IPS DF 6.9 (cell line): ENCODE measurements at regions not wholly inside any gene's neighbourhood (a gene's known extent, or its start where the extent isn't known, plus 50 kb on each side); places are given as distances from the start of the nearest gene placed in this dataset.

Source experiments
- DNase-seq: peaks from one replicate; pipeline ENCODE4 v3.0.0-alpha.2; 2013; ENCODE audit warnings: low read depth, low spot score
- H3K27ac ChIP-seq: one replicate; pipeline ENCODE4 v1.5.1; 2013; ENCODE audit warnings: low read length, control low read depth
- H3K27me3 ChIP-seq: 2 replicates; pipeline ENCODE4 v1.6.1; 2013; ENCODE audit warnings: mild to moderate bottlenecking, low read length; ENCODE audit not compliant: control insufficient read depth, insufficient read depth
- H3K36me3 ChIP-seq: 2 replicates; pipeline ENCODE4 v1.6.1; 2013; ENCODE audit warnings: low read length; ENCODE audit not compliant: control insufficient read depth, insufficient read depth
- H3K4me1 ChIP-seq: 2 replicates; pipeline ENCODE4 v1.6.1; 2013; ENCODE audit warnings: low read length; ENCODE audit not compliant: control insufficient read depth, insufficient read depth
- H3K4me3 ChIP-seq: 2 replicates; pipeline ENCODE4 v1.5.1; 2013; ENCODE audit warnings: mild to moderate bottlenecking, low read length
- H3K9me3 ChIP-seq: 2 replicates; pipeline ENCODE4 v1.6.1; 2013; ENCODE audit warnings: low read length, inconsistent platforms; ENCODE audit not compliant: control insufficient read depth, insufficient read depth
- WGBS: extraction: QIAGEN DNeasy Blood & Tissue Kit; methylation state at CpG from one replicate; pipeline ENCODE4 v1.1.7; 2013; ENCODE audit warnings: mixed read lengths, missing lambda C conversion rate; ENCODE audit not compliant: insufficient read length, insufficient coverage; 5-methylcytosine and 5-hydroxymethylcytosine counted together

- no peak for DNase-seq
- Histone ChIP-seq H3K27ac (no peak overlapping the region), H3K4me3 (no peak overlapping the region), H3K9me3 (no peaks in the 10 kb centered on the region), H3K4me1 (no peaks in the 10 kb centered on the region), H3K36me3 (no peaks in the 10 kb centered on the region; the same call in 1 of the 2 replicates), H3K27me3 (no peaks in the 10 kb centered on the region)
- 100% methylated on average over 1 of the region's 7 CpGs for WGBS
Measured at GRCh38 chr4:182066037-182066436, 177.2 kb upstream of the TENM3 start.

GRCh38 chr4:182067828-182068227, 175.4 kb upstream of the TENM3 start:
- WGBS = no CpG with 5 or more reads among the region's 5 CpGs
- Histone ChIP-seq H3K9me3 (no peaks in the 10 kb centered on the region), H3K36me3 (peaks cover 2% of the 10 kb centered on the region; the same call in 1 of the 2 replicates), H3K4me1 (no peaks in the 10 kb centered on the region), H3K27me3 (no peaks in the 10 kb centered on the region), H3K27ac (no peak overlapping the region), H3K4me3 (no peak overlapping the region)
- DNase-seq = no peak

- DNase-seq = no peak
- no peak overlapping the region for H3K27ac ChIP-seq
- H3K36me3 ChIP-seq = peaks cover 2% of the 10 kb centered on the region; the same call in 1 of the 2 replicates
- no peaks in the 10 kb centered on the region for H3K4me1 ChIP-seq
- H3K4me3 ChIP-seq = no peak overlapping the region
- H3K27me3 ChIP-seq = no peaks in the 10 kb centered on the region
- H3K9me3 ChIP-seq = no peaks in the 10 kb centered on the region
Measured at GRCh38 chr4:182068920-182069319, 174.3 kb upstream of the TENM3 start.

GRCh38 chr4:182073278-182073677, 169.9 kb upstream of the TENM3 start:
- DNase-seq = no peak
- H3K27ac ChIP-seq = no peak overlapping the region
- H3K36me3 ChIP-seq = peaks cover 2% of the 10 kb centered on the region; the same call in 1 of the 2 replicates
- WGBS = no CpG with 5 or more reads among the region's 3 CpGs
- no peaks in the 10 kb centered on the region for H3K4me1 ChIP-seq
- no peaks in the 10 kb centered on the region for H3K9me3 ChIP-seq
- H3K4me3 ChIP-seq = no peak overlapping the region
- no peaks in the 10 kb centered on the region for H3K27me3 ChIP-seq

GRCh38 chr4:182074139-182074538, 169.1 kb upstream of the TENM3 start:
- Histone ChIP-seq H3K9me3 (no peaks in the 10 kb centered on the region), H3K27ac (no peak overlapping the region), H3K4me3 (no peak overlapping the region), H3K4me1 (no peaks in the 10 kb centered on the region), H3K27me3 (no peaks in the 10 kb centered on the region), H3K36me3 (peaks cover 2% of the 10 kb centered on the region; the same call in 1 of the 2 replicates)
- no peak for DNase-seq
- no CpG with 5 or more reads among the region's 3 CpGs for WGBS

GRCh38 chr4:182074810-182075209, 168.4 kb upstream of the TENM3 start:
- DNase-seq = no peak
- H3K27me3 ChIP-seq = no peaks in the 10 kb centered on the region
- no peaks in the 10 kb centered on the region for H3K9me3 ChIP-seq
- no peak overlapping the region for H3K27ac ChIP-seq
- H3K36me3 ChIP-seq = peaks cover 2% of the 10 kb centered on the region; the same call in 1 of the 2 replicates
- WGBS = no CpG with 5 or more reads among the region's 6 CpGs
- no peak overlapping the region for H3K4me3 ChIP-seq
- H3K4me1 ChIP-seq = no peaks in the 10 kb centered on the region

- peaks cover 3% of the 10 kb centered on the region; the same call in 1 of the 2 replicates for H3K4me1 ChIP-seq
- H3K27ac ChIP-seq = no peak overlapping the region
- H3K9me3 ChIP-seq = no peaks in the 10 kb centered on the region
- no peaks in the 10 kb centered on the region for H3K27me3 ChIP-seq
- no peaks in the 10 kb centered on the region for H3K36me3 ChIP-seq
- DNase-seq = no peak
- no peak overlapping the region for H3K4me3 ChIP-seq
Measured at GRCh38 chr4:182082910-182083309, 160.3 kb upstream of the TENM3 start.

GRCh38 chr4:182083671-182084410, 159.4 kb upstream of the TENM3 start:
- H3K9me3 ChIP-seq = no peaks in the 10 kb centered on the region
- no peaks in the 10 kb centered on the region for H3K27me3 ChIP-seq
- H3K36me3 ChIP-seq = no peaks in the 10 kb centered on the region
- peaks cover 3% of the 10 kb centered on the region; the same call in 1 of the 2 replicates for H3K4me1 ChIP-seq
- no peak for DNase-seq
- no CpG with 5 or more reads among the region's 8 CpGs for WGBS
- no peak overlapping the region for H3K27ac ChIP-seq
- no peak overlapping the region; the same call in 1 of the 2 replicates for H3K4me3 ChIP-seq

GRCh38 chr4:182085051-182085480, 158.1 kb upstream of the TENM3 start:
- DNase-seq = peak; percentile 57
- Histone ChIP-seq H3K4me1 (peaks cover 3% of the 10 kb centered on the region; the same call in 1 of the 2 replicates), H3K36me3 (no peaks in the 10 kb centered on the region), H3K27me3 (no peaks in the 10 kb centered on the region), H3K4me3 (peak overlapping the region; percentile 18; the same call in 1 of the 2 replicates), H3K27ac (no peak overlapping the region), H3K9me3 (no peaks in the 10 kb centered on the region)
- WGBS = no CpG with 5 or more reads among the region's 4 CpGs

- no peak for DNase-seq
- Histone ChIP-seq H3K27me3 (no peaks in the 10 kb centered on the region), H3K4me1 (peaks cover 1% of the 10 kb centered on the region; the same call in 1 of the 2 replicates), H3K36me3 (no peaks in the 10 kb centered on the region), H3K9me3 (no peaks in the 10 kb centered on the region), H3K4me3 (no peak overlapping the region), H3K27ac (no peak overlapping the region)
- no CpG with 5 or more reads among the region's 2 CpGs for WGBS
Measured at GRCh38 chr4:182089326-182089725, 153.9 kb upstream of the TENM3 start.

- no peak for DNase-seq
- H3K4me1 ChIP-seq = peaks cover 1% of the 10 kb centered on the region; the same call in 1 of the 2 replicates
- no peaks in the 10 kb centered on the region for H3K27me3 ChIP-seq
- H3K9me3 ChIP-seq = no peaks in the 10 kb centered on the region
- no CpG with 5 or more reads among the region's 5 CpGs for WGBS
- no peak overlapping the region for H3K4me3 ChIP-seq
- H3K27ac ChIP-seq = no peak overlapping the region
- no peaks in the 10 kb centered on the region for H3K36me3 ChIP-seq
Measured at GRCh38 chr4:182090186-182090585, 153.0 kb upstream of the TENM3 start.
